Transverse colon (tissue), 4 donors: ENCODE measurements at regions not wholly inside any gene's neighbourhood (a gene's known extent, or its start where the extent isn't known, plus 50 kb on each side); places are given as distances from the start of the nearest gene placed in this dataset.

Experiments
- DNase-seq: peaks from one replicate; pipeline ENCODE4 v3.0.0-alpha.2; 2019
- H3K27ac ChIP-seq, 4 donors: fragments of 200-600 bp; sonication (generic); 2 replicates each; pipeline ENCODE4 v1.5.1; 2016 to 2018; ENCODE audit warnings: inconsistent platforms in 4 of 4
- H3K27me3 ChIP-seq: fragments of 200-600 bp; sonication (generic); 2 replicates; pipeline ENCODE4 v1.5.1; 2017; ENCODE audit warnings: inconsistent platforms
- H3K36me3 ChIP-seq, 4 donors: fragments of 200-600 bp; sonication (generic); 2 replicates each; pipeline ENCODE4 v1.5.1; 2017 to 2019; ENCODE audit warnings: inconsistent platforms in 4 of 4
- H3K4me1 ChIP-seq, 4 donors: fragments of 200-600 bp; sonication (generic); 2 replicates each; pipeline ENCODE4 v1.5.1; 2017 to 2020; ENCODE audit warnings: inconsistent platforms in 4 of 4
- H3K4me3 ChIP-seq, 4 donors: fragments of 200-600 bp; sonication (generic); 1 replicate in 1 of 4; 2 replicates in 3 of 4; pipeline versions ENCODE4 v1.5.1 to v1.6.1; 2017 to 2019; ENCODE audit warnings: inconsistent platforms in 4 of 4
- H3K9me3 ChIP-seq, 2 donors: fragments of 200-600 bp; sonication (generic); 2 replicates each; pipeline ENCODE4 v1.5.1; 2017 to 2019; ENCODE audit warnings: inconsistent platforms in 2 of 2
- CTCF ChIP-seq, 5 experiments: fragments of 200-600 bp in 3 of 5; fragments of 450-650 bp in 2 of 5; sonication (generic) in 3 of 5; IDR thresholded peaks; 1 replicate in 2 of 5; 2 replicates in 3 of 5; pipeline ENCODE4 v1.5.1; 2016 to 2017; ENCODE audit warnings: antibody characterized with exemption in 5 of 5, inconsistent platforms in 3 of 5, mild to moderate bottlenecking in 2 of 5, moderate library complexity in 1 of 5
- EP300 ChIP-seq: sonication (generic); formaldehyde crosslinking; IDR thresholded peaks from one replicate; pipeline ENCODE4 v1.6.1; 2017; ENCODE audit warnings: antibody characterized with exemption, low read depth
- POLR2A ChIP-seq: fragments of 450-650 bp; IDR thresholded peaks from one replicate; pipeline ENCODE4 v1.6.1; 2016; ENCODE audit warnings: antibody characterized with exemption, mild to moderate bottlenecking, moderate library complexity
- POLR2AphosphoS5 ChIP-seq, 3 donors: sonication (generic); formaldehyde crosslinking; IDR thresholded peaks; one replicate each; pipeline ENCODE4 v1.6.1; 2016; ENCODE audit warnings: antibody characterized with exemption in 3 of 3
- WGBS, 2 donors: methylation state at CpG; one replicate each; pipeline ENCODE4 v1.1.5; 2018; ENCODE audit warnings: low coverage in 1 of 2; 5-methylcytosine and 5-hydroxymethylcytosine counted together
- in situ Hi-C, 4 donors: fragments of 200-750 bp; cut with MboI; loops; one replicate each; pipeline versions ENCODE4 v1.15.0 to v1.15.1; 2017; ENCODE audit warnings: low sequenced_read_pairs in 3 of 4, low pct_ligation_motif_present in 1 of 4, low pct_unique_long_range_greater_than_20kb in 1 of 4
- intact Hi-C: fragments of 100-400 bp; cut with DNase I; formaldehyde crosslinking; loops from one replicate; pipeline ENCODE4 v1.15.1; 2023; ENCODE audit warnings: low total_unique reads

DNA sequence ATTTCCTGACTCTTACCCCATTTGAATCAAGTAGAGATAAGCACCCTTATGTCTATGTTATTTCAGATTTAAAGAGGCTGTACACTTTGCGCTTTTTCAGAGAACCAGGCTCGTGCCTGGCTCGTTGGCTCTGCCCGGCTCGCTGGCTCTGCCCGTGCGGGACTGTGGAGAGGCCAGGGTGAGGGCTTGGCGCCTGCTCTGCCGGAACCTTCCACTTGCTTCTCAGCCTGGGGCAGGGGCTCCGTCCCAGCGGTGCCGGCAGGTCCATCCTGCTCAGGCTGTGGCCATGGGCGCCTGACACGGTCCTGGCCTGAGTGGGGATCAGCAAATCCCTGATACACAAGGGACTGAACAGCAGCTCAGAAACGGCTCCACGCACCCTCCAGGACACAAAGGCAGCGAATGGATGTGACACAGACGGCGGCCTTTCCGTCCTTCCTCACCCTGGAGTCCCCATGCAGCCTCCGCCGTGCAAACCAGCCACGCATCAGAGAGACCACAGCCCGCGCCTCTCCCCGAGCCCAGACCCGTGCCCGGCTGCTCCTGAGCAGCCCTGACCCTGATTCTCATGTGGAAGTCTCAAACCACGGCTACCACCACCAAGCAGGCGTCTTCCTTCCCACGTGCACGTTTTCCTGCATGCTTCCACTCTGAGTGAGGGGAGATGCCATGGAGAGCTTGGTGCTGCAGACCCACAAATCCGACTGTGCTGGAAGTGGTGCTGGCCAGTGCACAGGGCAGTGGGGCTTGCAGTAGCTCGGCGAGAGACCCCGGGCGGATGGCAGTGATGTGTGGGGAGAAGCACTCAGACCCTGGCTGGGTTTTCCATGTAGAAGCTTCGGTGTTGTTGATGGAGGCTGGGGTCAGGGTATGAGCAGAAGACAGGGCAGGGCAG is 233.9 kb downstream of the ERMARD start:
- in situ Hi-C loops: no loop called here

GRCh38 chr6:169984181-169985120 is 233.0 kb downstream of the ERMARD start:
- Histone ChIP-seq H3K4me3 (no peak overlapping the region), H3K27ac (no peak overlapping the region), H3K27me3 (no peaks in the 10 kb centered on the region), H3K9me3 (no peaks in the 10 kb centered on the region), H3K36me3 (no peaks in the 10 kb centered on the region), H3K4me1 (no peaks in the 10 kb centered on the region)
- 69% methylated on average over 40 of the region's 40 CpGs; no CpG with 5 or more reads in 1 of the 2 donors for WGBS, 2 donors
- TF ChIP-seq POLR2A (no peak), EP300 (no peak), CTCF (IDR thresholded peaks at IDR 0.05) (no peak), POLR2AphosphoS5 (IDR thresholded peaks at IDR 0.05) (no peak)
- intact Hi-C loops (no loop called here), in situ Hi-C loops (no loop called here)
- DNase-seq: no peak

More for the DNA sequence above, 233.9 kb downstream of the ERMARD start:
- Histone ChIP-seq H3K9me3 (no peaks in the 10 kb centered on the region), H3K27ac (no peak overlapping the region), H3K27me3 (no peaks in the 10 kb centered on the region), H3K4me3 (no peak overlapping the region), H3K36me3 (no peaks in the 10 kb centered on the region), H3K4me1 (no peaks in the 10 kb centered on the region)
- DNase-seq: no peak
- TF ChIP-seq EP300: no peak
- TF ChIP-seq POLR2AphosphoS5 (IDR thresholded peaks at IDR 0.05): no peak
- no peak for TF ChIP-seq POLR2A
- TF ChIP-seq CTCF (IDR thresholded peaks at IDR 0.05): no peak
- intact Hi-C loops: no loop called here
- WGBS, 2 donors: 91% methylated on average over 38 of the region's 38 CpGs; no CpG with 5 or more reads in 1 of the 2 donors

DNA sequence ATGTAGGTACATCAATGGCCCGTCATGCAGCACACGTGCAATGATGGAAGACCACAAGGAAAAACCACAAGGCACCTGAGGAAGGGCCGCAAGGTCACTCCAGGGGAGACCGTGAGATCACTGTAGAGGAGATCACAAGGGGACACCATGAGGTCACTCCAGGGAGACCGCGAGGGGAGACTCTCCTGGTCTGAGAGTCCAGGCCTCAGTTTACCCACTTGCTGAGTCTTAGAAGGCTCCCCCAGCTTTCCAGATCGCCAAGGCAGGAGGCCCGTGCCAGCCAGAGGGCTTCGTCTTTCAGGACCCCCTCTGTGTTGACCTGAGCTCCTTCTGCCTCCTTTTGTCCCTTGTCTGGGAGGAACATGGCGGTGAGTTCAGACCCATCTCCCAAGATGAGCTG is 232.2 kb downstream of the ERMARD start:
- Histone ChIP-seq H3K4me3 (no peak overlapping the region), H3K4me1 (no peaks in the 10 kb centered on the region), H3K27ac (no peak overlapping the region), H3K36me3 (no peaks in the 10 kb centered on the region), H3K9me3 (no peaks in the 10 kb centered on the region), H3K27me3 (no peaks in the 10 kb centered on the region)
- TF ChIP-seq POLR2A: no peak
- TF ChIP-seq CTCF (IDR thresholded peaks at IDR 0.05): no peak
- no peak for TF ChIP-seq POLR2AphosphoS5 (IDR thresholded peaks at IDR 0.05)
- no peak for TF ChIP-seq EP300
- 84 to 100% methylated on average over 1 to 10 of the region's 10 CpGs for WGBS, 2 donors
- in situ Hi-C loops: no loop called here
- intact Hi-C loops: no loop called here
- no peak for DNase-seq
